Lower leg skin (tissue), 4 donors: ENCODE measurements at regions not wholly inside any gene's neighbourhood (a gene's known extent, or its start where the extent isn't known, plus 50 kb on each side); places are given as distances from the start of the nearest gene placed in this dataset.

Source experiments
- DNase-seq, 2 donors: peaks; one replicate each; pipeline ENCODE4 v3.0.0-alpha.2; 2019; ENCODE audit warnings: low spot score in 2 of 2
- H3K4me3 ChIP-seq: fragments of 200-600 bp; sonication (generic); 2 replicates; pipeline ENCODE4 v1.5.1; 2017; ENCODE audit warnings: mild to moderate bottlenecking, low read depth; ENCODE audit not compliant: poor library complexity, severe bottlenecking
- CTCF ChIP-seq, 3 donors: fragments of 450-650 bp; IDR thresholded peaks; one replicate each; pipeline ENCODE4 v1.5.1; 2016; ENCODE audit warnings: antibody characterized with exemption in 3 of 3, mild to moderate bottlenecking in 3 of 3, moderate library complexity in 2 of 3
- POLR2A ChIP-seq, 2 donors: fragments of 450-650 bp; IDR thresholded peaks; one replicate each; pipeline ENCODE4 v1.6.1; 2016 to 2017; ENCODE audit warnings: antibody characterized with exemption in 2 of 2, mild to moderate bottlenecking in 1 of 2, moderate library complexity in 1 of 2
- WGBS, 2 donors: methylation state at CpG; one replicate each; pipeline ENCODE4 v1.1.5; 2018; 5-methylcytosine and 5-hydroxymethylcytosine counted together
- intact Hi-C: fragments of 100-400 bp; cut with DNase I; formaldehyde crosslinking; loops from one replicate; pipeline ENCODE4 v1.15.0; 2023; ENCODE audit warnings: low total_unique reads

- intact Hi-C loops: no loop called here
- WGBS, 2 donors: 70 to 73% methylated on average over 2 of the region's 2 CpGs
Measured at GRCh38 chr3:96022676-96023075, 791.7 kb upstream of the EPHA6 start.

DNA sequence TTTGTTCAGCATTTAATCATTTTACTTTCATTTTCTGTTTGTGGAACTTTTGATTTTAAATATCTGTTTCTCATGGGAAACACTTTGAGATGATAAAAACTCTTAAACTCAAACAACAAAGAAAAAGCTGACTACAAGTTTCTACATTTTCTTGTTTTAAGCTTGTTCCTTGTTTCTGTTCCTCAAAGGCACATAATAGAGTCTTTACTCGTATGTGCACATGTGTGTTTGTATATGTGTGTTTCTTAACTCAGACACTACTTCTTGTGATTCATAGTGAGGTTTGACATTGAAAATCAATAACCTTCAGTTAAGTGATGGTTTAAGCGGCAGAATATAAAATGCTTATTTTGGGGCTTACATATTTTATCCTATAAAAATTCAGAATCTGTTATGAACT is 786.7 kb upstream of the EPHA6 start:
- no peak for TF ChIP-seq POLR2A (IDR thresholded peaks at IDR 0.05)
- no peak for TF ChIP-seq CTCF (IDR thresholded peaks at IDR 0.05)
- H3K4me3 ChIP-seq: no peak overlapping the region
- intact Hi-C loops: no loop called here
- no peak for DNase-seq
- 71 to 82% methylated on average over 2 of the region's 2 CpGs for WGBS, 2 donors

More at GRCh38 chr3:96022676-96023075, 791.7 kb upstream of the EPHA6 start:
- TF ChIP-seq CTCF (IDR thresholded peaks at IDR 0.05) (no peak), POLR2A (IDR thresholded peaks at IDR 0.05) (no peak)
- H3K4me3 ChIP-seq: no peak overlapping the region
- no peak for DNase-seq

DNA sequence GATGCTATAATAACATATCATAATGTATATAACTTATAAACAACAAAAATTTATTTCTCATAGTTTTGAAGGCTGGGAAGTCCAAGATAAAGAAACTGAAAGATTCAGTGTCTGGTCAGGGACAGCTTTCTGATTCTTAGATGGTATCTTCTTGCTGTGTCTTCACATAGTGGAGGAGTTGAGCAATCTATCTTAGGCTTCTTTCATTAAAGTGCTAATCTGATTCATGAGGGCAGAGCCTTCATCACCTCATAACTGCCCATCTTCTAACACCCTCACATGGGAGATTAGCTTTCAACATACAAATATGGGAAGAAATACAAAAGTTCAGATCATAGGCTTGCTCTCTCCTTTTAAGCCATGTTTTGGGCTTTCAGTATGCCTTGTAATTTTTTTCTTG is 774.8 kb upstream of the EPHA6 start:
- intact Hi-C loops: no loop called here
- H3K4me3 ChIP-seq: no peak overlapping the region
- TF ChIP-seq CTCF (IDR thresholded peaks at IDR 0.05) (no peak), POLR2A (IDR thresholded peaks at IDR 0.05) (no peak)
- DNase-seq: no peak

- 19 to 24% methylated on average over 1 of the region's 1 CpG for WGBS, 2 donors
- intact Hi-C loops: no loop called here
Measured at GRCh38 chr3:96059301-96059700, 755.1 kb upstream of the EPHA6 start.

DNA sequence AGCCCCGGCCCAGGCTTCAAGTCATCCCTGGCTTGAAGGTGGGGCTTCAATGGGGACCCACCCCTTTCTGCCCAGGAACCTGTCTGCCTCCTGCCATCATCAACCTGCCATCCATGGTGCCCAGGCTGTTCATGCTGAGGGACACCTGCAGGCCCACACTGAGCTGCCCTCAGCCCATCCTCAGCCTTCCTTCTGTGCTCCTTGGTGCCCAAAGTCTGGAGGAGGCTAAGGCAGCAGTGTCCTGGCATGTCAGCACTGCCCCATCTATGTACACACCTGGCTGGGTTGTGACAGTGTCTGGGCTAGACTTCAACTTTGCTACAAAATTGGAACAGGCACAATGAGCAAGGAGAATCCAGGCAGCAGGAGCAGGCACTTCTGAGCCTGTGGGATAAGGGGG is 745.3 kb upstream of the EPHA6 start:
- TF ChIP-seq CTCF (IDR thresholded peaks at IDR 0.05) (no peak), POLR2A (IDR thresholded peaks at IDR 0.05) (no peak)
- intact Hi-C loops: no loop called here
- 82 to 92% methylated on average over 1 of the region's 1 CpG for WGBS, 2 donors
- H3K4me3 ChIP-seq: no peak overlapping the region
- DNase-seq: no peak

More at GRCh38 chr3:96059301-96059700, 755.1 kb upstream of the EPHA6 start:
- no peak overlapping the region for H3K4me3 ChIP-seq
- DNase-seq: no peak
- TF ChIP-seq CTCF (IDR thresholded peaks at IDR 0.05) (no peak), POLR2A (IDR thresholded peaks at IDR 0.05) (no peak)

- TF ChIP-seq POLR2A (IDR thresholded peaks at IDR 0.05): no peak
- TF ChIP-seq CTCF (IDR thresholded peaks at IDR 0.05): no peak
- H3K4me3 ChIP-seq: no peak overlapping the region
- DNase-seq: no peak
- intact Hi-C loops: no loop called here
Measured at GRCh38 chr3:96070678-96071077, 743.7 kb upstream of the EPHA6 start.
